Gastrocnemius medialis (tissue), 4 donors: ENCODE measurements at regions not wholly inside any gene's neighbourhood (a gene's known extent, or its start where the extent isn't known, plus 50 kb on each side); places are given as distances from the start of the nearest gene placed in this dataset.

Source experiments
- CTCF ChIP-seq, 5 experiments: fragments of 450-650 bp in 3 of 5; fragments of 200-600 bp in 2 of 5; sonication (generic) in 2 of 5; IDR thresholded peaks in 4 of 5; conservative IDR thresholded peaks in 1 of 5; 1 replicate in 4 of 5; 2 replicates in 1 of 5; pipeline ENCODE4 v1.5.1; 2016 to 2019; ENCODE audit warnings: antibody characterized with exemption in 5 of 5, mild to moderate bottlenecking in 3 of 5, moderate library complexity in 3 of 5
- POLR2A ChIP-seq, 2 donors: fragments of 450-650 bp; IDR thresholded peaks; one replicate each; pipeline ENCODE4 v1.6.1; 2017; ENCODE audit warnings: antibody characterized with exemption in 2 of 2, mild to moderate bottlenecking in 2 of 2, moderate library complexity in 2 of 2

- TF ChIP-seq CTCF (IDR thresholded peaks at IDR 0.05 in 4 of 5, conservative IDR thresholded peaks at IDR 0.05 in 1 of 5) (no peak), POLR2A (IDR thresholded peaks at IDR 0.05) (no peak)
Observed at GRCh38 chr4:131526686-131527085, 1622.4 kb upstream of the PCDH10 start.
